ENCODE measurements at regions not wholly inside any gene's neighbourhood (a gene's known extent, or its start where the extent isn't known, plus 50 kb on each side); places are given as distances from the start of the nearest gene placed in this dataset.

DNA sequence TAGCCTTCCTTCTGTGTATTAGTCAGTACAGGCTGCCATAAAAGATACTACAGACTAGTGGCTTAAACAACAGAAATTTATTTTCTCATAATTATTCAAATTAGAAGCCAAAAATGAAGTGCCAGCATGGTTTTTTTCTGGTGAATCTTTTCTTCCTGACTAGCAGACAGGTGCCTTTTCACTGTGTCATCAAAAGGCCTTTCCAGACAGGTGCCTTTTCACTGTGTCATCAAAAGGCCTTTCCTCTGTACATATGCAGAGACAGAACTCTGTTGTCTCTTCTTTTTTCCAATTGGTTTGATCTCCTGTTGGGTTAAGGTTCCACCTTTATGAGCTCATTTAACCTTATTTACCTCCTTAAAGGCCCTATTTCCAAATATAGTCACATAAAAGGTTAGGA, 599.9 kb downstream of the ISL1 start:
- Mint-ChIP-seq H3K27ac (no peak overlapping the region), H3K9me3 (peaks cover 2% of the 10 kb centered on the region), H3K27me3 (no peaks in the 10 kb centered on the region), H3K4me1 (ENCODE audit: low read depth) (no peaks in the 10 kb centered on the region), H3K4me3 (no peak overlapping the region), H3K36me3 (ENCODE audit: low read depth) (no peaks in the 10 kb centered on the region)
- Histone ChIP-seq H3K27ac (ENCODE audit: low read depth in 1 of 2, low read length in 2 of 2) (no peak overlapping the region), H3K27me3 (ENCODE audit: control insufficient read depth in 1 of 2, insufficient read depth in 2 of 2, low read length in 2 of 2) (no peaks in the 10 kb centered on the region), H3K4me3 (ENCODE audit: low read length) (no peak overlapping the region), H3K4me1 (ENCODE audit: insufficient read depth, low read length) (no peaks in the 10 kb centered on the region), H3K36me3 (ENCODE audit: insufficient read depth, low read length) (no peaks in the 10 kb centered on the region), H3K9me3 (ENCODE audit: control insufficient read depth in 1 of 2, insufficient read depth in 1 of 2, low read length in 2 of 2) (no peaks in the 10 kb centered on the region)
- intact Hi-C loops (cut with DNase I, micrococcal nuclease): no loop called here
- no peak for TF ChIP-seq CTCF (IDR thresholded peaks at IDR 0.05)
- ATAC-seq (ENCODE audit: poor library complexity): no peak
- ChIA-PET POLR2A (no interaction called here), CTCF (no interaction called here)
- DNase-seq: no peak

DNA sequence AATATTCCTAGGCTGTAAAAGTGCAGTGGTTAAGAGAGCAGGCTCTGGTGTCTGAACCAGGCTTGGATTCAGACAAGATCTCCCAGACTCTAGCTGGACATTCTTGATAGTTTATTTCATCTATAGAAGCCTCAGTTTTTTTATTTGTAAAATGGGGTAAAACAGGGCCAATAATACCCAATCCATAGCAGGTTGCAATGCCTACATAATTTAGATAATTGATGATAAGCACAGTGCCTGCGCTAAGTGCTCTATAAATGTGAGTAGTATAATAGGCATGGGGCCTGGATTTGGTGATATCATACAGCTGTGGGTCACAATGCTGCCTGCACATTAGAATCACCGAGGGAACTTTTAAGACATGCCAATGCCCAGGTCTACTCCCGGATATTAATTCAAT, 603.5 kb downstream of the ISL1 start:
- intact Hi-C loops (cut with DNase I, micrococcal nuclease): no loop called here
- no peak for ATAC-seq (ENCODE audit: poor library complexity)
- Histone ChIP-seq H3K36me3 (ENCODE audit: insufficient read depth, low read length) (no peaks in the 10 kb centered on the region), H3K4me3 (ENCODE audit: low read length) (no peak overlapping the region), H3K4me1 (ENCODE audit: insufficient read depth, low read length) (no peaks in the 10 kb centered on the region), H3K9me3 (ENCODE audit: control insufficient read depth in 1 of 2, insufficient read depth in 1 of 2, low read length in 2 of 2) (peaks cover 0 to 3% of the 10 kb centered on the region in 2 experiments), H3K27me3 (ENCODE audit: control insufficient read depth in 1 of 2, insufficient read depth in 2 of 2, low read length in 2 of 2) (no peaks in the 10 kb centered on the region), H3K27ac (ENCODE audit: low read depth in 1 of 2, low read length in 2 of 2) (no peak overlapping the region)
- H3K27me3 Mint-ChIP-seq: no peaks in the 10 kb centered on the region
- H3K4me1 Mint-ChIP-seq (ENCODE audit: low read depth): no peaks in the 10 kb centered on the region
- H3K9me3 Mint-ChIP-seq: no peaks in the 10 kb centered on the region
- POLR2A ChIA-PET: no interaction called here
- CTCF ChIA-PET: no interaction called here
- DNase-seq: no peak
- no peaks in the 10 kb centered on the region for H3K36me3 Mint-ChIP-seq (ENCODE audit: low read depth)
- H3K27ac Mint-ChIP-seq: no peak overlapping the region
- TF ChIP-seq CTCF (IDR thresholded peaks at IDR 0.05): no peak
- no peak overlapping the region for H3K4me3 Mint-ChIP-seq

DNA sequence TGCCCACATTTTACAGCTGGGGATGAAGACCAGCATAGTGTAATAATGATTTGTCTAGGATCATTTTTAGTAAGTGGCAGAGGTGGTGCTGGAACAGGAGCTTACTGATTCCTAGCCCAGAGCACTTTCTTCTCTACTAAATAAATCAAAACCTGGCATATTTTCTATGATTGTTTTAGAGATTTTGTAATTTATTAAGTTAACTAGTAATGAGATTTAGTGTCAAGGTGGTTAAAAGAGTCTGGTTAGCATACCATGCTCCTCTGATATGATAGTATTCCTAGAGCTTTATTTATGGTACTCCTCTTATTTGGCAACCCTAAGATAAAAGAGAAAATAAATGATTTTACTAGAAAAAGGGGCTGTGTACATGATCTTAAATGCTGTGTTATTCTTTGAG, 604.0 kb downstream of the ISL1 start:
- Histone ChIP-seq H3K4me1 (ENCODE audit: insufficient read depth, low read length) (no peaks in the 10 kb centered on the region), H3K27ac (ENCODE audit: low read depth in 1 of 2, low read length in 2 of 2) (no peak overlapping the region), H3K27me3 (ENCODE audit: control insufficient read depth in 1 of 2, insufficient read depth in 2 of 2, low read length in 2 of 2) (no peaks in the 10 kb centered on the region), H3K9me3 (ENCODE audit: control insufficient read depth in 1 of 2, insufficient read depth in 1 of 2, low read length in 2 of 2) (peaks cover 0 to 3% of the 10 kb centered on the region in 2 experiments), H3K4me3 (ENCODE audit: low read length) (no peak overlapping the region), H3K36me3 (ENCODE audit: insufficient read depth, low read length) (no peaks in the 10 kb centered on the region)
- Mint-ChIP-seq H3K4me3 (no peak overlapping the region), H3K27ac (no peak overlapping the region), H3K9me3 (no peaks in the 10 kb centered on the region), H3K36me3 (ENCODE audit: low read depth) (no peaks in the 10 kb centered on the region), H3K4me1 (ENCODE audit: low read depth) (no peaks in the 10 kb centered on the region), H3K27me3 (no peaks in the 10 kb centered on the region)
- CTCF ChIA-PET: no interaction called here
- intact Hi-C loops (cut with DNase I, micrococcal nuclease): no loop called here
- ATAC-seq (ENCODE audit: poor library complexity) (no peak), DNase-seq (no peak)
- POLR2A ChIA-PET: no interaction called here
- TF ChIP-seq CTCF (IDR thresholded peaks at IDR 0.05): no peak
